HL-60 (cell line): ENCODE measurements at regions not wholly inside any gene's neighbourhood (a gene's known extent, or its start where the extent isn't known, plus 50 kb on each side); places are given as distances from the start of the nearest gene placed in this dataset.

Source experiments
- DNase-seq, 2 experiments: peaks; one replicate each; pipeline ENCODE4 v3.0.0-alpha.2; 2010 to 2020; ENCODE audit warnings: low read depth in 1 of 2, low spot score in 1 of 2
- H3K27ac ChIP-seq: fragments of 250-450 bp; sonication (Bioruptor Pico); replicated peaks from 2 replicates; pipeline ENCODE4 v1.5.1; 2020; ENCODE audit warnings: mild to moderate bottlenecking, moderate library complexity
- H3K27me3 ChIP-seq: fragments of 250-450 bp; sonication (Bioruptor Pico); 2 replicates; pipeline ENCODE4 v1.5.1; 2021; ENCODE audit warnings: mild to moderate bottlenecking, moderate library complexity; ENCODE audit not compliant: insufficient read depth, poor library complexity, severe bottlenecking
- H3K4me3 ChIP-seq: replicated peaks from 2 replicates; pipeline ENCODE4 v1.5.1; 2011; ENCODE audit warnings: mild to moderate bottlenecking, control low read depth, low read length; ENCODE audit not compliant: insufficient read depth
- GABPA ChIP-seq: IDR thresholded peaks from 2 replicates; pipeline ENCODE4 v1.6.1; 2012; ENCODE audit warnings: low read depth
- POLR2AphosphoS5 ChIP-seq: IDR thresholded peaks from 2 replicates; pipeline ENCODE4 v1.6.1; 2012; ENCODE audit warnings: low read depth
- REST ChIP-seq: IDR thresholded peaks from 2 replicates; pipeline ENCODE4 v1.6.1; 2012; ENCODE audit warnings: low read depth; ENCODE audit not compliant: insufficient replicate concordance
- SPI1 ChIP-seq: IDR thresholded peaks from 2 replicates; pipeline ENCODE4 v1.6.1; 2012; ENCODE audit warnings: low read depth, mild to moderate bottlenecking, borderline replicate concordance
- TF ChIP-seq, protein P1 (sequence below): IDR thresholded peaks from one replicate; pipeline ENCODE4 v1.5.1; 2011; ENCODE audit warnings: low read length, control low read depth, inconsistent platforms; ENCODE audit not compliant: insufficient read depth

- no peak overlapping the region for H3K27ac ChIP-seq
- TF ChIP-seq POLR2AphosphoS5: no peak
- TF ChIP-seq GABPA: no peak
- TF ChIP-seq SPI1: no peak
- no peak for TF ChIP-seq REST
- TF ChIP-seq, protein P1, sequence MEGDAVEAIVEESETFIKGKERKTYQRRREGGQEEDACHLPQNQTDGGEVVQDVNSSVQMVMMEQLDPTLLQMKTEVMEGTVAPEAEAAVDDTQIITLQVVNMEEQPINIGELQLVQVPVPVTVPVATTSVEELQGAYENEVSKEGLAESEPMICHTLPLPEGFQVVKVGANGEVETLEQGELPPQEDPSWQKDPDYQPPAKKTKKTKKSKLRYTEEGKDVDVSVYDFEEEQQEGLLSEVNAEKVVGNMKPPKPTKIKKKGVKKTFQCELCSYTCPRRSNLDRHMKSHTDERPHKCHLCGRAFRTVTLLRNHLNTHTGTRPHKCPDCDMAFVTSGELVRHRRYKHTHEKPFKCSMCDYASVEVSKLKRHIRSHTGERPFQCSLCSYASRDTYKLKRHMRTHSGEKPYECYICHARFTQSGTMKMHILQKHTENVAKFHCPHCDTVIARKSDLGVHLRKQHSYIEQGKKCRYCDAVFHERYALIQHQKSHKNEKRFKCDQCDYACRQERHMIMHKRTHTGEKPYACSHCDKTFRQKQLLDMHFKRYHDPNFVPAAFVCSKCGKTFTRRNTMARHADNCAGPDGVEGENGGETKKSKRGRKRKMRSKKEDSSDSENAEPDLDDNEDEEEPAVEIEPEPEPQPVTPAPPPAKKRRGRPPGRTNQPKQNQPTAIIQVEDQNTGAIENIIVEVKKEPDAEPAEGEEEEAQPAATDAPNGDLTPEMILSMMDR: no peak
- H3K27me3 ChIP-seq: no peaks in the 10 kb centered on the region
- H3K4me3 ChIP-seq: no peak overlapping the region
- DNase-seq: no peak
Observed at GRCh38 chr13:50476577-50477285, 366.8 kb downstream of the DLEU7 start.

DNA sequence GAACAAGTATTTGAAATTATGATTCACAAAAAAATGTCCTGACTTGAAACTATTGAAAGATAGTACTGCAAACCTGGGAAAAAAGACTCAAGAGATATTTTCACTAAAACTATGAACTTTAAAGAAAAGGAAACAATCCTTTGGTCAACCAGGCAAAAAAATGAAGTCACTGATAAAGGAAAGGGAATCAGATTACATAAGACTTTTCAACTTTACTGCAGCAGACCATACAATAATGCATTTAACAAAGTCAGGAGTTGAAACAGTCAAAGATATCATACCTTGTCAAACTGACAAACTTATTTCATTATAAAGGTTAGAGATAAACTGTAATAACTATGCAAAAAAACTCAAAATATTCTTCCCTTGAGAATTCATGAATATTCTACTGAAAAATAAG, 361.6 kb downstream of the DLEU7 start:
- TF ChIP-seq SPI1: no peak
- no peaks in the 10 kb centered on the region for H3K27me3 ChIP-seq
- H3K27ac ChIP-seq: no peak overlapping the region
- no peak for DNase-seq
- no peak overlapping the region for H3K4me3 ChIP-seq

DNA sequence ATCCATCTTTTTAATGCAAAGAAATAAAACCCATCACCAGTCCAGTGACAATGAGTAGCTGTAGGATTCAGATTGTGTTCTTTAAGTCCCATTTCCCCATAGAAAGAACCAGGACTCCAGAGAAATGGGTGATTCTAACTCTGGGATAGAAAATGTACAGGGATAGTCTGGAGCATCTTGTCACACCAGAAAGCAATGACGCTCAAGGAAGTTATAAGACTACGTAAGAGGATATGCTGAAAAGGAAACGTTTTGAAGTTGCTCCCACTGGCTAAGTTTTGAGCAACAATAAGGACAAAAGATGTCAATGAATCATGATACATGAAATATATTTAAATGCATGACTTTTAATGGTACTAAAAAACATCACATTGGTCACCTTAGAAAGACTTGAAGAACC, 360.1 kb downstream of the DLEU7 start:
- H3K27me3 ChIP-seq: no peaks in the 10 kb centered on the region
- H3K27ac ChIP-seq: no peak overlapping the region
- TF ChIP-seq SPI1 (no peak), GABPA (no peak)
- no peak for DNase-seq
- H3K4me3 ChIP-seq: no peak overlapping the region

GRCh38 chr13:50484472-50485113, 358.9 kb downstream of the DLEU7 start:
- TF ChIP-seq GABPA (no peak), POLR2AphosphoS5 (no peak), REST (no peak), SPI1 (no peak)
- TF ChIP-seq, protein P1: no peak
- no peak overlapping the region for H3K27ac ChIP-seq
- DNase-seq: no peak
- H3K27me3 ChIP-seq: no peaks in the 10 kb centered on the region
- no peak overlapping the region for H3K4me3 ChIP-seq
